GM23248 (cell line): ENCODE measurements at regions not wholly inside any gene's neighbourhood (a gene's known extent, or its start where the extent isn't known, plus 50 kb on each side); places are given as distances from the start of the nearest gene placed in this dataset.

ENCODE experiments used
- EZH2 ChIP-seq: fragments of 200-600 bp; sonication (generic); IDR thresholded peaks from 2 replicates; pipeline ENCODE4 v1.6.1; 2018; ENCODE audit warnings: antibody characterized with exemption, mild to moderate bottlenecking; ENCODE audit not compliant: insufficient read depth, poor library complexity, severe bottlenecking
- EZH2phosphoT487 ChIP-seq: fragments of 200-600 bp; sonication (generic); IDR thresholded peaks from 2 replicates; pipeline ENCODE4 v1.6.1; 2018; ENCODE audit warnings: antibody characterized with exemption, moderate library complexity, mild to moderate bottlenecking, low read depth; ENCODE audit not compliant: insufficient read depth

DNA sequence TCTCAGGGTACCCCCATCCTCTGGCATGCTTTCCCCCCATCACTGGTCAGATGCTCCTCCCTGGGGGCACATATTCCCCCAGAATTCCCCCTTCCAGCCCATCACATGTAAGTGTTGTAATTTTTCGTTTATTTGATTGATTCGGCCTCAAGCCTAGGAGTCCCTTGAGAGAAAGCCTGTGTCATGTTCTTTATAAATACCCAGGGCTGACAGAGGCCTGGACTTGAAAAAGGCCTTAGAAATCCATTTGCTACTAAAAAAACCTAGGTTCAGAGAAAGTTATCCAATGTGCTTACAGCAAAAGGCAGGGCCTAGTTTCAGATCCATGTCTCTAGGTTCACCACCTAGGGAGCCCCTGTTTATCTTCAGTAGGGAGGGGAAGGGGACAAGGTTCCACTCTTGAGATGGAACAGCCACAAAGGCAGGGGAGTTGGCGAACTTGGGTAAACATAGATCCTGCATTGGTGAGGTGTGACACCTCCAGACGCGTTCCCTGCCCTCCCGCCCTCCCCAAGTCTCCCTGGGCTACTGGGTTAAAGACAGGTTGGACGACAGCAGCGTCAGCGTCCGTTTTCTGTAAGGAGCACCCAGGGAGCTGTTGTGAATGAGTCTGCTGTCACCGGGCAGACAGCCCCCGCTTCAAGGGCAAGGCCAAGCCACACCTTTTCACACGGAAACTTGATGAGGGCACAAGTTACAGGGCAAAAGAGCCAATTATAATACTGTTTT lies 147.8 kb downstream of the EN1 start:
- TF ChIP-seq EZH2 (no peak), EZH2phosphoT487 (no peak)
